Mammary epithelial cell (primary cell): ENCODE measurements at regions not wholly inside any gene's neighbourhood (a gene's known extent, or its start where the extent isn't known, plus 50 kb on each side); places are given as distances from the start of the nearest gene placed in this dataset.
"Not testable (repeated sequence)": the region's sequence is repeated elsewhere in the genome, so short reads cannot be mapped to it uniquely, and the experiment has no call there.

ENCODE experiments used
- CTCF ChIP-seq, 2 donors: IDR thresholded peaks in 1 of 2; conservative IDR thresholded peaks in 1 of 2; 2 replicates each; pipeline ENCODE4 v1.5.1; 2011 to 2012; ENCODE audit warnings: inconsistent platforms in 2 of 2, low read length in 2 of 2, mild to moderate bottlenecking in 2 of 2, control low read depth in 1 of 2, low read depth in 1 of 2; ENCODE audit not compliant: insufficient read depth in 1 of 2; ENCODE audit errors: extremely low read depth in 1 of 2
- EZH2 ChIP-seq: IDR thresholded peaks from 2 replicates; pipeline ENCODE4 v1.6.1; 2012; ENCODE audit warnings: low read length, inconsistent platforms, borderline replicate concordance

- TF ChIP-seq CTCF (conservative IDR thresholded peaks at IDR 0.05 in 1 of 2, IDR thresholded peaks at IDR 0.05 in 1 of 2; ENCODE audit: extremely low read depth in 1 of 2, insufficient read depth in 1 of 2, low read depth in 1 of 2, low read length in 2 of 2); EZH2: not testable (repeated sequence)
These were observed 475.4 kb downstream of the GOLGA6L6 start for GRCh38 chr15:20066173-20066572.
